ENCODE measurements at regions not wholly inside any gene's neighbourhood (a gene's known extent, or its start where the extent isn't known, plus 50 kb on each side); places are given as distances from the start of the nearest gene placed in this dataset.

- TF ChIP-seq CTCF (IDR thresholded peaks at IDR 0.05; ENCODE audit: control extremely low read depth in 1 of 3, insufficient read depth in 1 of 3, low read depth in 1 of 3, low read length in 3 of 3) (no peak), EZH2 (IDR thresholded peaks at IDR 0.05; ENCODE audit: low read depth, low read length, severe bottlenecking) (no peak), SP2 (IDR thresholded peaks at IDR 0.05; ENCODE audit: low read length) (no peak), CHD7 (IDR thresholded peaks at IDR 0.05; ENCODE audit: insufficient replicate concordance, low read length) (no peak)
Measured at GRCh38 chr5:28957450-28957849, 1919.1 kb upstream of the CDH9 start.

Measured in H1 (cell line).